HUES64 (cell line): ENCODE measurements at regions not wholly inside any gene's neighbourhood (a gene's known extent, or its start where the extent isn't known, plus 50 kb on each side); places are given as distances from the start of the nearest gene placed in this dataset.

Source experiments
- H3K27ac ChIP-seq: 2 replicates; pipeline ENCODE4 v1.7.0; 2013; ENCODE audit warnings: low read depth, low read length, inconsistent platforms
- H3K27me3 ChIP-seq: 2 replicates; pipeline ENCODE4 v1.6.1; 2013; ENCODE audit warnings: mild to moderate bottlenecking, low read length; ENCODE audit not compliant: insufficient read depth
- H3K36me3 ChIP-seq: 2 replicates; pipeline ENCODE4 v1.6.1; 2013; ENCODE audit warnings: mild to moderate bottlenecking, low read length; ENCODE audit not compliant: insufficient read depth
- H3K4me1 ChIP-seq: 2 replicates; pipeline ENCODE4 v1.6.1; 2013; ENCODE audit warnings: mild to moderate bottlenecking, low read length, moderate library complexity; ENCODE audit not compliant: insufficient read depth
- H3K4me3 ChIP-seq: 2 replicates; pipeline ENCODE4 v1.5.1; 2013; ENCODE audit warnings: mild to moderate bottlenecking, low read length, moderate library complexity
- H3K9ac ChIP-seq: 2 replicates; pipeline ENCODE4 v1.6.1; 2013; ENCODE audit warnings: mild to moderate bottlenecking, low read depth, low read length
- H3K9me3 ChIP-seq: 2 replicates; pipeline ENCODE4 v1.6.1; 2013; ENCODE audit warnings: low read depth, low read length; ENCODE audit not compliant: insufficient read depth
- WGBS: fragments of 150-250, 120-280 bp; methylation state at CpG from one replicate; pipeline ENCODE4 v1.1.7; 2013; ENCODE audit warnings: missing lambda C conversion rate; 5-methylcytosine and 5-hydroxymethylcytosine counted together

DNA sequence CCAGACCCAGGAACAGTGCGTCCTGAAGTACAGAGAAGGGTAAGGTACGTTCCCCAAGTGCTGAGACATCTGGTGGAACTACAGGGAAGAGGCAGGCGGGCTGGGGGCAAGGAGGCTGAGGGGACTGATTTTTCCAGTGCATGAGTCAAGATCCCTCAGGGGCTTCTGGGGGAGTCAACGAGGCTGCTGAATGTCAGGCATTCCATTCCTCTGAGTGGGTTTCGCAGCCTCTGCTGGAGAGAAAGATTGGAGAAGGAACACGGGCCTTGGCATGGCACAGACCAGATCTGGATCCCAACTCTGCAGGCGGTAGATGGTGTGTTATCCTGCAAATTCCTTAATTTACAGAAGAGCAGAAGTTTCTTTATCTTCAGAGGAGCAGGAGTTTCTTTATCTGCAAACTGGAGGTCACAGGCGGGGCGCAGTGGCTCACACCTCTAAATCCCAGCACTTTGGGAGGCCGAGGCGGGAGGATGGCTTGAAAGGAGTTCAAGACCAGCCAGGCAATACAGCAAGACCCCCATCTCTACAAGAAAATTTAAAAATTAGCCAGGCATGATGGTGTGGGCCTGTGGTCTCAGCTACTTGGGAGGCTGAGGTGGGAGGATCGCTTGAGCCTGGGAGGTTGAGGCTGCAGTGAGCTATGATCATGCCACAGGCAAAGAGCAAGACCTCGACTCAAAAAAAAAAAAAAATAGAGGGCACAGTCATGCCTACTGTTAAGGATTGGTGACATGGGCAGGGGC, 132.6 kb upstream of the MAP1LC3B2 start:
- Histone ChIP-seq H3K4me3 (peak overlapping the region; percentile 21), H3K4me1 (peaks cover 29% of the 10 kb centered on the region), H3K36me3 (no peaks in the 10 kb centered on the region), H3K27ac (peak overlapping the region; percentile 94), H3K27me3 (no peaks in the 10 kb centered on the region), H3K9me3 (peaks cover 5% of the 10 kb centered on the region; the same call in 1 of the 2 replicates), H3K9ac (peak overlapping the region; percentile 74)
- WGBS: 15% methylated on average over 13 of the region's 13 CpGs

DNA sequence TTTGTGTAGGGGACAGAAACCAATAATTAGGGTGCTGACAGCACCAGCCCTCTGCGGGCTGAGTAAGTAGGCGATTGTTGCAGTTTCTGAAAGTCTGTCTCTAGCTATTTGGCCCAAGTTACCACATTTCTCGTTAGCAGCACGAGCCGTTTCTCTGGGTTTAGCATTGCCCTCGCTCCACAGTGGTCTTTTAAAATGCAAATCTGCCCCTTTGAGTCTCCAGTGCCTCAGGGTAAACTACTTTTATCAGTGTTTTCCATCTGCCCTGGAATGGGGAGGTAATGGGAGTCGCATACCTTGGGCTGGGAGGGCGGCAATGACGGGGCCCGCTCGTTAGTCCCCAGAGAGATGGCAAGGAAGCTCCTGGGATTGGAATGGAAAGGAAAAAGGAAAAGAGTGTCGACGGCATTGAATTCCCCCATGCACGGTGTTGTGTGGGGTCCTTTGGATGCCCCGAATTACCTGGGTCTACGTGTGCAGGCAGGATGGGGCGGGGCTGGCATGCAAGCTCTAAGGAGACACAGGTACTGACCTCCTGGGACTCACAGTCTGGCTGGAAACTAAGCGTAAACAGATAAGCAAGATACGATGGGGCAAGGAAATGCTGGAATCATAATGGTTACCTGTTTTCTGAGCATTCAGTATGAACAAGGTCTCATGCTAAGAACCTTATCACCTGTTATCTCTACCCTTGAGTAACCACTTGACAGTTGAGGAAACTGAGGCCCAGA, 131.8 kb upstream of the MAP1LC3B2 start:
- Histone ChIP-seq H3K36me3 (no peaks in the 10 kb centered on the region), H3K9ac (peak overlapping the region; percentile 74), H3K9me3 (no peaks in the 10 kb centered on the region), H3K27me3 (no peaks in the 10 kb centered on the region), H3K4me3 (peak overlapping the region; percentile 33), H3K4me1 (peaks cover 33% of the 10 kb centered on the region), H3K27ac (peak overlapping the region; percentile 94)
- 3% methylated on average over 19 of the region's 19 CpGs for WGBS

DNA sequence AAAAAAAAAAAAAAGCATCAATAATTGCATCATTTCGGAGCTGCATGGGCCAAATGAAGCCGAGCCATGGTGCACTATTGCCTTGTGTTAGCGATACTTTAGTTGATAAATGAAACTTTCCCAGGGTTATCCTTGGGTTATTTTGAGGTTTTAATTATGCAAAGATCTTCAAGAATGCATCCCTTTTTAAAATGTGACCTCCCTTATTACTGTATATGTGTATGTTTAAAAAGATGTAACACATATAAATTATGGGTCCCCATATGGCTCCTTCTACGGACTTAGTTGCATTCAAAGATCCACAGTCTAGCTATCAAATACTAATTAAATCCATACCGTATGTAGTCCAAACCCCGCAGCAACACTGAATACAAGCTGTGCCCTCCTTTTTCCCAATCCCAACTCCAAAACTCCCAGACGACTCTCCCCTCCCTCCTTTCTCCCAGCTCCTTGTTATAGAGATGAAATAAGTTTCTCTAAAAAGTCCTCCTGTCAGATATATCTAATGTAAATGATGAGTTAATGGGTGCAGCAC, 129.3 kb upstream of the MAP1LC3B2 start:
- Histone ChIP-seq H3K27me3 (no peaks in the 10 kb centered on the region), H3K36me3 (no peaks in the 10 kb centered on the region), H3K4me1 (peaks cover 49% of the 10 kb centered on the region), H3K9me3 (no peaks in the 10 kb centered on the region), H3K27ac (no peak overlapping the region), H3K4me3 (no peak overlapping the region), H3K9ac (no peak overlapping the region)
- 85% methylated on average over 6 of the region's 7 CpGs for WGBS

DNA sequence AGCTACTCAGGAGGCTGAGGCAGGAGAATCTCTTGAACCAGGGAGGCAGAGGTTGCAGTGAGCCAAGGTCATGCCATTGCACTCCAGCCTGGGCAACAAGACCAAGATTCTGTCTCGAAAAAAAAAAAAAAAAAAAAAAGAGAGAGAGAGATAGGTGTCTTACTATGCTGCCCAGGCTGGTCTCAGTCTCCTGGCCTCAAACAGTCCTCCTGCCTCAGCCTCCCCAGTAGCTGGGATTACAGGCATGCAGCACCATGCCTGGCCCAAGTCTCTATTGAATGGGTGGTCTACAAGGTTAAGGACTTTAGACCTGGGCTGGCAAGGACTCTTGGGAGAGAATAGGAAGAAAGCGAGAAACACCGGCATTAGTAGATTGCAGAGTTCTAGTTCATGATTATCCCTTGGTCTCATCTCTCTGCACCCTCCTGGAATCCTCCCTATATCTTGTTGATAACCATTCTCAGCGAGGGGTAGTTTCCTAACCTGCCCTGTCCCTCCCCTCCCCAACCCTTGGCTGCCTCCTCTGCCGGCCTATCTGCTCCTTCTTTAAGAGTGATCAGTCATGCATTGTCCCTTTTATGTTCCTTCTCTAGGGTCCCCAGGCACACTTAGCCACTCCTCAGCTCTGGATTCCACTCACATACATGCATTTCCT, 128.1 kb upstream of the MAP1LC3B2 start:
- Histone ChIP-seq H3K36me3 (no peaks in the 10 kb centered on the region), H3K27ac (no peak overlapping the region), H3K4me1 (peaks cover 46% of the 10 kb centered on the region), H3K27me3 (no peaks in the 10 kb centered on the region), H3K4me3 (no peak overlapping the region), H3K9me3 (no peaks in the 10 kb centered on the region), H3K9ac (no peak overlapping the region)
- 72% methylated on average over 5 of the region's 5 CpGs for WGBS

DNA sequence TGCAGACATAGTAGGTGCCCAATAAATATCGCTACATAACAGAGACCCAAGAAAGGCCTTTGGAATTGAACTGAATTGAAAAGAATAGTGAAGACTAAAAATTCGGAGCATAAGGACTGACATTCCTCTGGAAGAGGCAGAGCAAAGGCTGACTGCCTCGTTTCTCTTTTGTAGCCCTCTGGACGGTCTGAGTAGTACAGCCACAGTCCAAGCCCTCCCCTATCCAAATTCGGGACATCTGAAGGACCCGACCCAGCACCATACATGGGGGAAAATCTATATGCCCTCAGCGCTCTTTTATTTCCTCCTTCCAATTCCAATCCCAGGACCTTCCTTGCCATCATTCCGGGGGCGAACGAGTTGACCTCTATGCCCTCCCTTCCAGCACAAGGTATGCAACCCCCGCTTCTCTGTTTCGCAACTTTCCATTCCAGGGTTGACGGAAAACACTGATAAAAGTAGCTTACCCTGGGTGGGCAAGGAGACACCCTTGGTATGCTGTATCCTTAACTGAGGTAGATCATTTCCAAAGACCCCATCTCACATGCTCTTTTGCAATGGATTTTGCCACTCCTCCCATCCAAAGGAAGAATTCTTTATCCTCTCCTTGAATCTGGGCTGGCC, 127.4 kb upstream of the MAP1LC3B2 start:
- Histone ChIP-seq H3K4me1 (peaks cover 41% of the 10 kb centered on the region), H3K9ac (no peak overlapping the region), H3K36me3 (no peaks in the 10 kb centered on the region), H3K27me3 (no peaks in the 10 kb centered on the region), H3K27ac (no peak overlapping the region), H3K4me3 (no peak overlapping the region), H3K9me3 (no peaks in the 10 kb centered on the region)
- WGBS: 88% methylated on average over 13 of the region's 13 CpGs

DNA sequence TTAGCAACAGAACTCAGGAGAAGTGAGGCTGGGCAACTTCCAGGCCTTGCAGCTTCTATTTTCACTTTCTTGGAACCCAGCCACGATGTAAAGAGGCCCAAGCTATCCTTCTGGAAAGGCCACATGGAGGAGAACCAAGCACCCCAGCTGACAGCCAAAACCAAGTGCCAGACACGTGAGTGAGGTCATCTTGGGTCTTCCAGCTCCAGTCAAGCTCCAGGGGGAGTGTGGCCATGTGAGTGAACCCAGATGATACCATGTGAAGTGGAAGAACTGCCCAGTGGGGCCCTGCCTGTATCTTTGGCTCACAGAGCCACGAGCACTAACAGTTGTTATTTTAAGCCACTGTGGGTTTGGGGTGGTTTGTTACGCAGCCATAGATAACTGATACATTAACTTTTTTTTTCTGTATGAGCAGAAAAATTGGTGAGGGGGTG, 126.8 kb upstream of the MAP1LC3B2 start:
- Histone ChIP-seq H3K27ac (no peak overlapping the region), H3K4me3 (no peak overlapping the region), H3K27me3 (no peaks in the 10 kb centered on the region), H3K9me3 (no peaks in the 10 kb centered on the region), H3K9ac (no peak overlapping the region), H3K4me1 (peaks cover 38% of the 10 kb centered on the region), H3K36me3 (no peaks in the 10 kb centered on the region)
- WGBS: 89% methylated on average over 4 of the region's 4 CpGs

DNA sequence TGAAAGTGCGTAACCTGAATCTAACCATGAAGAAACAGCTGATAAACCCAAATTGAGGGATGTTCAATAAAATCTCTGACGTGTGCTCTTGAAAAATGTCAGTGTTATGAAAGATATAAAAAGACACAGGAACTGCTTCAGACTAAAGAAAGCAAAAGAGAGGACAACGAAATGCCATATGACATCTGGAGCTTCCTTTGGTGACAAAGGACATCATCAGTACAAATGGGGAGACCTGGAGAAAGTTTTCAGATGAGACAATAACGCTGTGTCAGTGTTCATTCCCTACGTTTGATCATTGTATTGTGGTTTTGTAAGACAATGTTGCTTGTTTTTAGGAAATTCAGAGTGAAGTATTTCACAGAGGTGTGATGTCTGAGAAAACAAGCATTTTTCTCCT, 125.9 kb upstream of the MAP1LC3B2 start:
- Histone ChIP-seq H3K27ac (no peak overlapping the region), H3K9me3 (no peaks in the 10 kb centered on the region), H3K9ac (no peak overlapping the region), H3K4me3 (no peak overlapping the region), H3K27me3 (no peaks in the 10 kb centered on the region), H3K4me1 (peaks cover 31% of the 10 kb centered on the region), H3K36me3 (no peaks in the 10 kb centered on the region)
- WGBS: 77% methylated on average over 5 of the region's 5 CpGs

DNA sequence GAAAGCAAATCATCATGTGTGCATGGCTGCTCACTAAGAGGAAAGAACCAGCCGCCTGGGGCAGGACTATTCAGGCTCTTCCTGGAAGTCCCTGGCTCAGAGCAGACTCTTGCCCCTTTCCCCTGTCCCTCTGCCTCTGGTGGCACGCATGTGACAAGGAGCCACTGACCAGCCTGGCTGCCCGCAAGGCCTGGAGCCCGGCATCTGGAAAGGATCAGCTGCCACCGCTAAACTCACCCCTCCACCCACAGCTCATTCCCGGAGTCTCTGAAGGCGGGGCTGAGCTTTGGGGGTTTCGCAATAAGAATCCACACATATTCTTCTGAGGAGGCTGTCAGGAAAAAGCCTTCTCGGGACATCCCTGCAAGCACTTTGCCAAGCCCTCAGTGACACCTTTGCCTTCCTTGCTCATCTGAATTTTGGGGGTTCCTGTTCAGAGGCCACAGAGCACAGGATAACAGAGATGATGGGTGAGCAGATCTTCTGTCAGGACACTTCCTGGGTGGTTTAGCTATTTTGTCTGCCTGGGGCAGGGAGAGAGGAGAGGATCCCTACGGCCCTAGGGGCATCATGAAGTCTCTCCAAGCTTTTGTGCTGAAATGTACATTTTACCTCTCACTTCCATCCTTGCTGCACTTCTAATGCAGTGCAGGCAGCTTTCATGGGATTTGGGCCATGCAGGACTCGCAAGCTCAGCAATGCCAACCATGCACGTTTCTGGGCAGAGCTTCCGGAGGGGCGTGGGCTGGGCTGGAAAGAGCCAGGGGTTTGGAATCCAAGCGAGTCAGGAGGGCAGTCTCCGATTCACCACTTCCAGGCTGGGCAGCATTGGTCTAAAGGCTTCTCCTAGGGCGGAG, 124.8 kb upstream of the MAP1LC3B2 start:
- H3K27ac ChIP-seq: 0 out of 2 replicates have a peak overlapping the region, but pooled peaks have one; percentile 47
- H3K4me3 ChIP-seq: peak overlapping the region; percentile 34
- H3K36me3 ChIP-seq: no peaks in the 10 kb centered on the region
- H3K9me3 ChIP-seq: no peaks in the 10 kb centered on the region
- H3K9ac ChIP-seq: no peak overlapping the region
- no peaks in the 10 kb centered on the region for H3K27me3 ChIP-seq
- 29% methylated on average over 16 of the region's 17 CpGs for WGBS
- H3K4me1 ChIP-seq: peaks cover 25% of the 10 kb centered on the region

DNA sequence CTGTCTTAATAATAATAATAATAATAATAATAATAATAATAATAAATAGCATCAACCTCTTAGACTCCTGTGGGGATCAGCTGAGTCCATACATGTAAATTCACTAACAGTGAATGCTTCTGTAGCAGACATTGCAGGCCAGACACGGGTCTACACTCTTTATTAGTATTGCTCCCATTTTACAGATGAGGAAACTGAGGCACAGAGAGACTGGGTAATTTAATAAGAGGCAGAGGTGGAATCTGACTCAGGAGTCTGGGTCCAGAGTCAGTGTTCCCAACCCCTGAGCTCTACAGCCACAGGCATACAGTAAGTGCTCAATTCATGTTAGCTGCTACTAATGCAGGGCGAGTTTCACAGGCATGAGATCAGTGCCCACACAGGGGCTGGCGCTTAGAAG, 123.2 kb upstream of the MAP1LC3B2 start:
- 97% methylated on average over 3 of the region's 3 CpGs for WGBS
- H3K9me3 ChIP-seq: no peaks in the 10 kb centered on the region
- H3K4me3 ChIP-seq: no peak overlapping the region
- H3K9ac ChIP-seq: no peak overlapping the region
- H3K4me1 ChIP-seq: peaks cover 25% of the 10 kb centered on the region
- H3K27me3 ChIP-seq: no peaks in the 10 kb centered on the region
- no peaks in the 10 kb centered on the region for H3K36me3 ChIP-seq
- no peak overlapping the region for H3K27ac ChIP-seq

DNA sequence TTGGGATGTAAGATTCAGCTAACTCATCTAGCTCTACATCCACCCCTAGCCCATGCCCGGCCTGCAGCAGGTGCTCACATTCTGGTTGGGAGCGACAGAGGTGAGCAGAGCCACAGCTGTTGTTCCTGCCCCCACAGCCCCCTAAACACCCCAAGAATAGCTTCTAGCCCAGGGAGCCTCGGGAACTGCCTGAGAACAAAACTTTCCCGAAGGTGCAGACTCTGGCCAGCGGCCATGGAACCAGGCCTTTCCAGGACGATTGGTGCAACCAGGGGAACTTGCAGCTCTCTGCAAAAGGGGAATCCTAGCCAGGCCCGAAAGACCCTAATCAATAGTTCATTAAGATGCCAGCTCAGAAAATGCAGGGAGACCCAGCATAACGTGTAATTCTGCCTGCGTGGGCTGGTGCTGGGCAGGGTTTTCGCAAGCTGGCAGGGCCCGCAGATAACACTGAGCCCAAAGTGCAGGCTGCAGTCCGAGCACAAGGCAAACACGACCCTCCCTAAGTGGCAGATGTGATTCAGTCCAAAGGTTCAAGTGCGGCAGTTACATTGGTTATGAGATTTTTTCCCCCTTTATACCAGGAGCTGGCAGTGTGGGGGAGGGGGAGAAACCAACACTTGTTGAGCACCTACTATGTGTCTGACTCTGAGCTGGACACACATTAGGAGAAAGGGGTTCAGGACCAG, 122.5 kb upstream of the MAP1LC3B2 start:
- Histone ChIP-seq H3K4me3 (no peak overlapping the region), H3K4me1 (peaks cover 19% of the 10 kb centered on the region), H3K9ac (no peak overlapping the region), H3K36me3 (no peaks in the 10 kb centered on the region), H3K27me3 (no peaks in the 10 kb centered on the region), H3K27ac (no peak overlapping the region), H3K9me3 (no peaks in the 10 kb centered on the region)
- WGBS: 88% methylated on average over 14 of the region's 14 CpGs
